SK-N-SH (cell line): ENCODE measurements at regions not wholly inside any gene's neighbourhood (a gene's known extent, or its start where the extent isn't known, plus 50 kb on each side); places are given as distances from the start of the nearest gene placed in this dataset.

ENCODE experiments used
- CTCF ChIA-PET: fragments of 300-600, 350-600 bp; formaldehyde crosslinking; extraction: SDS; loops from one replicate; lab custom pipeline; 2021; lab: Yijun Ruan, JAX
- POLR2A ChIA-PET: fragments of 350-600 bp; sonication (Branson Sonifier 250); formaldehyde crosslinking; extraction: SDS; loops from one replicate; lab custom pipeline; 2020; ENCODE audit warnings: antibody characterized with exemption, inconsistent platforms; lab: Yijun Ruan, JAX
- DNase-seq: peaks from one replicate; pipeline ENCODE4 v3.0.0; 2012
- H2AFZ ChIP-seq: fragments of 200-600 bp; sonication (generic); 2 replicates; pipeline ENCODE4 v1.8.1; 2016; ENCODE audit warnings: antibody characterized with exemption, mild to moderate bottlenecking, low read depth
- H3F3A ChIP-seq: fragments of 200-600 bp; sonication (generic); replicated peaks from 2 replicates; pipeline ENCODE3; 2016; ENCODE audit warnings: antibody characterized with exemption, mild to moderate bottlenecking; ENCODE audit not compliant: insufficient read depth
- H3K27ac ChIP-seq, 2 experiments: fragments of 200-500 bp in 1 of 2; fragments of 200-600 bp in 1 of 2; sonication (Bioruptor generic) in 1 of 2; sonication (generic), shearing (Covaris generic) in 1 of 2; 2 replicates each; pipeline versions ENCODE4 v1.5.1 to v1.6.1; 2014 to 2016; ENCODE audit warnings: low read depth in 2 of 2, inconsistent platforms in 1 of 2, low read length in 1 of 2, mild to moderate bottlenecking in 1 of 2, mixed read lengths in 1 of 2
- H3K27me3 ChIP-seq: fragments of 200-600 bp; sonication (generic), shearing (Covaris generic); 2 replicates; pipeline ENCODE4 v1.6.1; 2016; ENCODE audit warnings: mixed run types; ENCODE audit not compliant: insufficient read depth
- H3K36me3 ChIP-seq, 2 experiments: fragments of 200-500 bp in 1 of 2; fragments of 200-600 bp in 1 of 2; sonication (Bioruptor generic) in 1 of 2; sonication (generic) in 1 of 2; replicated peaks in 1 of 2; 2 replicates each; pipeline versions ENCODE3 to v1.5.1; 2014 to 2016; ENCODE audit warnings: low read length in 1 of 2, mild to moderate bottlenecking in 1 of 2; ENCODE audit not compliant: insufficient read depth in 2 of 2, control insufficient read depth in 1 of 2
- H3K4me1 ChIP-seq, 2 experiments: fragments of 200-500 bp in 1 of 2; fragments of 200-600 bp in 1 of 2; sonication (Bioruptor generic) in 1 of 2; sonication (generic), shearing (Covaris generic) in 1 of 2; 2 replicates each; pipeline versions ENCODE4 v1.5.1 to v1.6.1; 2014 to 2016; ENCODE audit warnings: low read depth in 1 of 2, low read length in 1 of 2, mixed run types in 1 of 2; ENCODE audit not compliant: insufficient read depth in 2 of 2, control insufficient read depth in 1 of 2
- H3K4me2 ChIP-seq: fragments of 200-600 bp; sonication (generic), shearing (Covaris generic); 2 replicates; pipeline ENCODE4 v1.6.1; 2017; ENCODE audit warnings: mixed run types
- H3K4me3 ChIP-seq, 2 experiments: fragments of 200-500 bp in 1 of 2; fragments of 200-600 bp in 1 of 2; sonication (Bioruptor generic) in 1 of 2; sonication (generic), shearing (Covaris generic) in 1 of 2; 2 replicates each; pipeline versions ENCODE4 v1.5.1 to v1.8.1; 2014 to 2016; ENCODE audit warnings: low read depth in 2 of 2, inconsistent platforms in 1 of 2, low read length in 1 of 2, mild to moderate bottlenecking in 1 of 2, mixed read lengths in 1 of 2, moderate library complexity in 1 of 2
- H3K79me2 ChIP-seq: fragments of 200-600 bp; sonication (generic); 2 replicates; pipeline ENCODE4 v1.8.1; 2017; ENCODE audit warnings: mild to moderate bottlenecking; ENCODE audit not compliant: insufficient read depth
- H3K9ac ChIP-seq: fragments of 200-600 bp; sonication (generic); 2 replicates; pipeline ENCODE4 v1.6.1; 2017; ENCODE audit warnings: mixed run types
- H3K9me2 ChIP-seq: fragments of 200-600 bp; sonication (generic); 2 replicates; pipeline ENCODE4 v1.6.1; 2017; ENCODE audit warnings: mixed run types
- H3K9me3 ChIP-seq: fragments of 200-600 bp; sonication (generic); 2 replicates; pipeline ENCODE4 v1.6.1; 2017; ENCODE audit warnings: mixed run types, mild to moderate bottlenecking, moderate library complexity
- H4K20me1 ChIP-seq: fragments of 200-600 bp; sonication (generic); 2 replicates; pipeline ENCODE4 v1.6.1; 2017; ENCODE audit warnings: mild to moderate bottlenecking, mixed run types; ENCODE audit not compliant: insufficient read depth
- CTCF ChIP-seq: fragments of 200-600 bp; sonication (generic); IDR thresholded peaks from 2 replicates; pipeline ENCODE4 v1.6.1; 2017; ENCODE audit warnings: antibody characterized with exemption, mild to moderate bottlenecking, moderate library complexity
- EP300 ChIP-seq, 2 experiments: IDR thresholded peaks; 2 replicates each; pipeline versions ENCODE4 v1.4.0 to v1.6.1; 2012; ENCODE audit warnings: borderline replicate concordance in 1 of 2, low read depth in 1 of 2, low read length in 1 of 2
- EZH2phosphoT487 ChIP-seq: fragments of 200-600 bp; sonication (generic); IDR thresholded peaks from 2 replicates; pipeline ENCODE4 v1.6.1; 2017; ENCODE audit warnings: low read depth, mixed run types, mild to moderate bottlenecking, antibody characterized with exemption, moderate library complexity, borderline replicate concordance
- JUND ChIP-seq: IDR thresholded peaks from 2 replicates; pipeline ENCODE4 v1.4.0; 2012
- MEF2A ChIP-seq: IDR thresholded peaks from 2 replicates; pipeline ENCODE4 v1.4.0; 2012; ENCODE audit warnings: low read depth, borderline replicate concordance
- MXI1 ChIP-seq: IDR thresholded peaks from 2 replicates; pipeline ENCODE4 v1.6.1; 2012; ENCODE audit warnings: mild to moderate bottlenecking, low read depth, low read length, improper control_type of control experiment
- PBX3 ChIP-seq: IDR thresholded peaks from 2 replicates; pipeline ENCODE4; 2012
- POLR2AphosphoS5 ChIP-seq: IDR thresholded peaks from 2 replicates; pipeline ENCODE4 v1.6.1; 2012; ENCODE audit warnings: low read depth, low read length
- RCOR1 ChIP-seq: fragments of 150-350 bp; IDR thresholded peaks from 2 replicates; pipeline ENCODE4 v1.6.1; 2017; ENCODE audit warnings: antibody characterized with exemption, low read length
- RFX5 ChIP-seq: IDR thresholded peaks from 2 replicates; pipeline ENCODE4 v1.6.1; 2012; ENCODE audit warnings: mild to moderate bottlenecking, improper control_type of control experiment, low read length
- SIN3A ChIP-seq: IDR thresholded peaks from 2 replicates; pipeline ENCODE4 v1.6.1; 2012; ENCODE audit warnings: low read depth, mild to moderate bottlenecking, low read length, moderate library complexity, borderline replicate concordance
- SMC3 ChIP-seq: IDR thresholded peaks from 2 replicates; pipeline ENCODE4 v1.6.1; 2012; ENCODE audit warnings: low read depth, low read length, improper control_type of control experiment
- TCF12 ChIP-seq: IDR thresholded peaks from 2 replicates; pipeline ENCODE4 v1.4.0; 2012
- TEAD4 ChIP-seq: IDR thresholded peaks from 2 replicates; pipeline ENCODE4 v1.4.0; 2012; ENCODE audit warnings: mild to moderate bottlenecking, borderline replicate concordance; ENCODE audit not compliant: insufficient read depth
- YY1 ChIP-seq: IDR thresholded peaks from 2 replicates; pipeline ENCODE4 v1.4.0; 2012; ENCODE audit warnings: low read depth, mild to moderate bottlenecking
- WGBS: methylation state at CpG from one replicate; pipeline ENCODE4 v1.1.6; 2017; ENCODE audit warnings: low lambda C conversion rate; 5-methylcytosine and 5-hydroxymethylcytosine counted together
- TF ChIP-seq, protein P1 (sequence below): IDR thresholded peaks from 2 replicates; pipeline ENCODE4 v1.4.0; 2012; ENCODE audit warnings: low read depth, borderline replicate concordance
- TF ChIP-seq, protein P2 (sequence below): IDR thresholded peaks from 2 replicates; pipeline ENCODE4 v1.4.0; 2012; ENCODE audit warnings: low read depth, borderline replicate concordance
- TF ChIP-seq, protein P3 (sequence below): fragments of 150-350 bp; IDR thresholded peaks from 2 replicates; pipeline ENCODE4 v1.6.1; 2016; ENCODE audit warnings: mild to moderate bottlenecking, low read depth, low read length
- TF ChIP-seq, protein P4 (sequence below): fragments of 150-350 bp; IDR thresholded peaks from 2 replicates; pipeline ENCODE4 v1.6.1; 2017; ENCODE audit warnings: antibody characterized with exemption, low read length, low read depth, borderline replicate concordance

- Histone ChIP-seq H3K9me2 (no peaks in the 10 kb centered on the region), H3K9me3 (no peaks in the 10 kb centered on the region), H3K27me3 (no peaks in the 10 kb centered on the region), H3F3A (no peaks in the 10 kb centered on the region), H3K4me2 (no peak overlapping the region), H3K4me3 (no peak overlapping the region), H3K27ac (no peak overlapping the region), H3K36me3 (no peaks in the 10 kb centered on the region), H3K4me1 (no peaks in the 10 kb centered on the region), H3K79me2 (no peaks in the 10 kb centered on the region), H3K9ac (no peak overlapping the region), H2AFZ (no peak overlapping the region), H4K20me1 (no peaks in the 10 kb centered on the region)
- no peak for DNase-seq
- ChIA-PET CTCF (no interaction called here), POLR2A (no interaction called here)
- TF ChIP-seq TCF12 (no peak), MXI1 (no peak), TEAD4 (no peak), RCOR1 (no peak), JUND (no peak), RFX5 (no peak), POLR2AphosphoS5 (no peak), EP300 (IDR thresholded peaks at IDR 0.05; ENCODE audit: borderline replicate concordance in 1 of 2, low read depth in 1 of 2, low read length in 1 of 2) (no peak)
- TF ChIP-seq, protein P1, sequence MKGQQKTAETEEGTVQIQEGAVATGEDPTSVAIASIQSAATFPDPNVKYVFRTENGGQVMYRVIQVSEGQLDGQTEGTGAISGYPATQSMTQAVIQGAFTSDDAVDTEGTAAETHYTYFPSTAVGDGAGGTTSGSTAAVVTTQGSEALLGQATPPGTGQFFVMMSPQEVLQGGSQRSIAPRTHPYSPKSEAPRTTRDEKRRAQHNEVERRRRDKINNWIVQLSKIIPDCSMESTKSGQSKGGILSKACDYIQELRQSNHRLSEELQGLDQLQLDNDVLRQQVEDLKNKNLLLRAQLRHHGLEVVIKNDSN, result no peak
- TF ChIP-seq, protein P2, sequence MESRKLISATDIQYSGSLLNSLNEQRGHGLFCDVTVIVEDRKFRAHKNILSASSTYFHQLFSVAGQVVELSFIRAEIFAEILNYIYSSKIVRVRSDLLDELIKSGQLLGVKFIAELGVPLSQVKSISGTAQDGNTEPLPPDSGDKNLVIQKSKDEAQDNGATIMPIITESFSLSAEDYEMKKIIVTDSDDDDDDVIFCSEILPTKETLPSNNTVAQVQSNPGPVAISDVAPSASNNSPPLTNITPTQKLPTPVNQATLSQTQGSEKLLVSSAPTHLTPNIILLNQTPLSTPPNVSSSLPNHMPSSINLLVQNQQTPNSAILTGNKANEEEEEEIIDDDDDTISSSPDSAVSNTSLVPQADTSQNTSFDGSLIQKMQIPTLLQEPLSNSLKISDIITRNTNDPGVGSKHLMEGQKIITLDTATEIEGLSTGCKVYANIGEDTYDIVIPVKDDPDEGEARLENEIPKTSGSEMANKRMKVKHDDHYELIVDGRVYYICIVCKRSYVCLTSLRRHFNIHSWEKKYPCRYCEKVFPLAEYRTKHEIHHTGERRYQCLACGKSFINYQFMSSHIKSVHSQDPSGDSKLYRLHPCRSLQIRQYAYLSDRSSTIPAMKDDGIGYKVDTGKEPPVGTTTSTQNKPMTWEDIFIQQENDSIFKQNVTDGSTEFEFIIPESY, result no peak
- TF ChIP-seq, protein P3, sequence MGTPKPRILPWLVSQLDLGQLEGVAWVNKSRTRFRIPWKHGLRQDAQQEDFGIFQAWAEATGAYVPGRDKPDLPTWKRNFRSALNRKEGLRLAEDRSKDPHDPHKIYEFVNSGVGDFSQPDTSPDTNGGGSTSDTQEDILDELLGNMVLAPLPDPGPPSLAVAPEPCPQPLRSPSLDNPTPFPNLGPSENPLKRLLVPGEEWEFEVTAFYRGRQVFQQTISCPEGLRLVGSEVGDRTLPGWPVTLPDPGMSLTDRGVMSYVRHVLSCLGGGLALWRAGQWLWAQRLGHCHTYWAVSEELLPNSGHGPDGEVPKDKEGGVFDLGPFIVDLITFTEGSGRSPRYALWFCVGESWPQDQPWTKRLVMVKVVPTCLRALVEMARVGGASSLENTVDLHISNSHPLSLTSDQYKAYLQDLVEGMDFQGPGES, result no peak
- TF ChIP-seq, protein P4, sequence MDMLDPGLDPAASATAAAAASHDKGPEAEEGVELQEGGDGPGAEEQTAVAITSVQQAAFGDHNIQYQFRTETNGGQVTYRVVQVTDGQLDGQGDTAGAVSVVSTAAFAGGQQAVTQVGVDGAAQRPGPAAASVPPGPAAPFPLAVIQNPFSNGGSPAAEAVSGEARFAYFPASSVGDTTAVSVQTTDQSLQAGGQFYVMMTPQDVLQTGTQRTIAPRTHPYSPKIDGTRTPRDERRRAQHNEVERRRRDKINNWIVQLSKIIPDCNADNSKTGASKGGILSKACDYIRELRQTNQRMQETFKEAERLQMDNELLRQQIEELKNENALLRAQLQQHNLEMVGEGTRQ, result no peak
- WGBS, result 80% methylated on average over 13 of the region's 13 CpGs
Observed at GRCh38 chr1:91078859-91079258, 57.0 kb upstream of the ZNF644 start.

GRCh38 chr1:91076834-91077233, 55.0 kb upstream of the ZNF644 start:
- H3K27ac ChIP-seq, result no peak overlapping the region
- ChIA-PET CTCF (interaction anchor here (1.4 kb wide), 1 partner anchor 17 kb away, joined by 6 read pairs; no protein-coding TSS in a partner anchor), POLR2A (no interaction called here)
- no peaks in the 10 kb centered on the region for H3F3A ChIP-seq
- no peak overlapping the region for H2AFZ ChIP-seq
- H3K27me3 ChIP-seq, result no peaks in the 10 kb centered on the region
- H3K4me3 ChIP-seq, result no peak overlapping the region
- 75% methylated on average over 1 of the region's 1 CpG for WGBS
- H3K4me1 ChIP-seq, result no peaks in the 10 kb centered on the region
- no peaks in the 10 kb centered on the region for H4K20me1 ChIP-seq
- no peaks in the 10 kb centered on the region for H3K9me3 ChIP-seq
- H3K4me2 ChIP-seq, result no peak overlapping the region
- no peaks in the 10 kb centered on the region for H3K79me2 ChIP-seq
- no peak overlapping the region for H3K9ac ChIP-seq
- no peak for DNase-seq
- no peaks in the 10 kb centered on the region for H3K36me3 ChIP-seq
- no peaks in the 10 kb centered on the region for H3K9me2 ChIP-seq
- TF ChIP-seq PBX3 (no peak), EZH2phosphoT487 (no peak), YY1 (no peak), RFX5 (no peak), MEF2A (no peak), SIN3A (no peak), MXI1 (no peak), CTCF (no peak), EP300 (IDR thresholded peaks at IDR 0.05; ENCODE audit: borderline replicate concordance in 1 of 2, low read depth in 1 of 2, low read length in 1 of 2) (no peak), TEAD4 (no peak), SMC3 (no peak)
- TF ChIP-seq, protein P3, result no peak
